DMS153 (cell line): ENCODE measurements at regions not wholly inside any gene's neighbourhood (a gene's known extent, or its start where the extent isn't known, plus 50 kb on each side); places are given as distances from the start of the nearest gene placed in this dataset.
"Not testable (repeated sequence)": the region's sequence is repeated elsewhere in the genome, so short reads cannot be mapped to it uniquely, and the experiment has no call there.

Experiments
- DNase-seq: peaks from one replicate; lab custom pipeline; 2025; lab: John Stamatoyannopoulos, UW

DNA sequence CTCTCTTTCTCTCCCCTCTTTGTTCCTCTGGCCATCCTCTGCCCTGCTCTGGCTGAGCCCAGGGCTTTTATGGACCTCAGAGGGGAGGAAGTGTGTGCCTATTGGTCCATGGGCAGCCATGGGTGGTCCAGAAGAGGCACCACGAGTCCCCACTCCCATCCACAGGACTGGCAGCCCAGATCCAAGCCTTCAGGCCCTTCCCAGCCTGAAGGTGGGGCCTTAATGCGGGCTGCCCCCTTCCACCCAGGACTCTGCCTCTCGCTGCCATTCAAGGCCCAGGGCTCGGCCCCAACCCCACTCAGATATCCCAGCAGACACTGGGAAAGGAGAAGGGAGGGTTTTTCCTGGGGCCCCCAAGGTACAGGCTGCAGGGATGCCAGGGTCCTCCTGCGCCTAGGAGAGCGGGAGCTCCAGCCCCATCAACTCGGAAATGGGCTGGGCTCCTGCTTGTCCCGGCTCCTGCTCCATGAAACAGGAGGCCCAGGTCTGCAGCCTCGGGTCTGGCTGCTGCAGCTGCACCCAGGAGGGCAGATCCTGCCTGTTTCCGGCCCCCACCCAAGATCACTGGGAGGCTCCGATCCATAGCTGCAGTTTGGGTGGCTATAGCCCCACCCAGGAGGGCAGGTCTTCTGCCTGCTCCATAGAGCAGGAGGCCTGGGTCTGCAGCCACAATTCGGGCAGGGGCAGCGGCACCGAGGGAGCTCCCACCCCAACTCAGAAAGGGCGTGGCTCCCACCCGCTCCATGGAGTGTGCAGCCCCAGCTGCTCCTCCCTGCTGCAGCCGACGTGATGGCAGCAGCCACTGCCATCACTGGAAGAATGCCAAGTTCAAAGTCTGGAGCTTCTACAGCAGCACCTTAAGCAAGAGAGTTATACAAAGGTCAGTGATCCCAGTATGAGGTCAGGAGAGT is 116.6 kb upstream of the RBBP8 start:
- DNase-seq = no peak

DNA sequence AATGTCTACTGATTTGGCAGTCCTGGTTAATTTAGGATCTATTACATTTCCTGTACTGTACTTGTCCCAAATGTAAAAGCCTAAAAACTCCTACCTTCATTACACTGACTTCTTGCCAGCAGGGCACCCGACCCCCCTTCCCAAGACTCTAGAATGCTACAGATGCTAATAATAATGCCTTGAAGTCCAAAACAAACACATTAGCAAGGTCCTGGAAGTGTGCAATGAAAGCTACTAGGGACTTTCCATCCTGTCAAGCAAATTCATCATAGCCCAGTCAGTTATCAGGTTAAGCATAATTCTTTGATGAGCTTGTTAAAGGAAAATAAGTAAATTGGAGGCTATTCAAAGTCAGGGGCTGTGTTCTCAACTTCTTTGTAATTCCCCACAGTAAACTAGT is 115.3 kb upstream of the RBBP8 start:
- no peak for DNase-seq

- DNase-seq = no peak
Measured at GRCh38 chr18:22822024-22822423, 111.1 kb upstream of the RBBP8 start.

- DNase-seq = no peak
Measured at GRCh38 chr18:22822841-22823508, 110.2 kb upstream of the RBBP8 start.

DNA sequence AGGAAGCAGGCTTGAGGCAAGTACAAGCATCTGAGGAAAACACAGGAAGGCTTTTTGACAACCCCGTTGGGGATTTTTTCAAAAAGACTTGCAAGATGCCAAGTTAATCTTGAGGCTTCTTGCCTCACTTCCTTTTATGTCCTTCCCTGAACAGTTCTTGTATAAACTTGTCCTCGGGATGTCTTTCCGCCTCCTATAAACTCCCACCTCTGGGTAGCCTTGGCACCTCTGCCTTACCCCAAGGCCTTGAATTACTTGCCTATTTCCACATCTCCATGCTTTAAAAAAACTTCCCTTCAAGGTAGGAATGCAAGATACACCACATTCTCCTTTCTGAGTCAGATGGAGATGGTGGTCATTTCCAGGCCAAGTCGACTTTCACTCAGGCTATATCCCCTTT is 106.4 kb upstream of the RBBP8 start:
- DNase-seq = no peak

GRCh38 chr18:22827216-22827615 is 105.9 kb upstream of the RBBP8 start:
- DNase-seq = no peak

DNA sequence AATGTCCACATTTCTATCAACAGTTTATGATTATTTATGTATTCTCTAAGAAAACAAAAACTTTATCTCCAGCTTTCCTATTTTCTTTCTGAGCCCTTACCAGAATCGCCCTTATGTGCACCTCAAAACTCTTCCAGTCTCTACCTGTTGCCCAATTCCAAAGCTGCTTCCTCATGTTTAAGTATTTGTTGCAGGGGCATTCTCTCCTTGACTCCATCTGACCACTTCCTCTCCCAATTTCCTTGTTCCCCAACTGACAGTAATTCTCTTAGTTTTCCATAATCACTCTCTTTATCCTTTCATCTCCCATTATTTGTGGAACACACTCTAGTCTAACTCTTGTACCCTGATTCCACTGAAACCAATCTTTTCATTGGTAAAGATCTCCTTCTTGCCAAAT is 105.4 kb upstream of the RBBP8 start:
- DNase-seq = no peak

GRCh38 chr18:22828171-22828570 is 105.0 kb upstream of the RBBP8 start:
- no peak for DNase-seq

DNA sequence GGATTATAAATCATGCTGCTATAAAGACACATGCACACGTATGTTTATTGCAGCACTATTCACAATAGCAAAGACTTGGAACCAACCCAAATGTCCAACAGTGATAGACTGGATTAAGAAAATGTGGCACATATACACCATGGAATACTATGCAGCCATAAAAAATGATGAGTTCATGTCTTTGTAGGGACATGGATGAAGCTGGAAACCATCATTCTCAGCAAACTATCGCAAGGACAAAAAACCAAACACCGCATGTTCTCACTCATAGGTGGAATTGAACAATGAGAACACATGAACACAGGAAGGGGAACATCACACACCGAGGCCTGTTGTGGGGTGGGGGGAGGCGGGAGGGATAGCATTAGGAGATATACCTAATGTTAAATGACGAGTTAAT is 104.5 kb upstream of the RBBP8 start:
- not testable (repeated sequence) for DNase-seq

GRCh38 chr18:22829781-22830180 is 103.3 kb upstream of the RBBP8 start:
- peak; percentile 77 for DNase-seq

GRCh38 chr18:22830511-22830910 is 102.6 kb upstream of the RBBP8 start:
- DNase-seq = no peak

DNA sequence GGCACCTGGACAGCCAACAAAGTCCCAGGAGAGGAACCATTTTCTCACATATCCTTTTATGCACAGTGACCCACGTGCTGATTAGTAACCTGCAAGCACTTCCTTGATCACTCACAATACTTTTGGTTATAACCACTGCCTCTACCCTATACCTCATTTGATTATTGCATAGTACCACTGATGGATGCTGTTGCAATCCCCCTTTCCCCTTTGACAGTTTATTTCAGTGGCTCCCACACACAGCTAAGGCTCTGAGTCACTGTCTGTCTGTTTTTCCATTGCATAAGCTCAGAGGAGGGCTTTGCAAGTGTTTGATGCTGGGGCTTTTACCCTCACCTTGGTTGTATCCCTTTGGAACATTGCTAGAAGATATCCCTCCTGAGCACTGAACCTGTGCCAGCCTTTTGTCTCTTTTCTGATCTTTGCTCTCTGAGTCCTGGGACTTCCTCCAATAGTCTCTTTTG is 101.7 kb upstream of the RBBP8 start:
- DNase-seq = no peak

- no peak for DNase-seq
Measured at GRCh38 chr18:22836932-22837331, 96.2 kb upstream of the RBBP8 start.

GRCh38 chr18:22838221-22838620 is 94.9 kb upstream of the RBBP8 start:
- no peak for DNase-seq

DNA sequence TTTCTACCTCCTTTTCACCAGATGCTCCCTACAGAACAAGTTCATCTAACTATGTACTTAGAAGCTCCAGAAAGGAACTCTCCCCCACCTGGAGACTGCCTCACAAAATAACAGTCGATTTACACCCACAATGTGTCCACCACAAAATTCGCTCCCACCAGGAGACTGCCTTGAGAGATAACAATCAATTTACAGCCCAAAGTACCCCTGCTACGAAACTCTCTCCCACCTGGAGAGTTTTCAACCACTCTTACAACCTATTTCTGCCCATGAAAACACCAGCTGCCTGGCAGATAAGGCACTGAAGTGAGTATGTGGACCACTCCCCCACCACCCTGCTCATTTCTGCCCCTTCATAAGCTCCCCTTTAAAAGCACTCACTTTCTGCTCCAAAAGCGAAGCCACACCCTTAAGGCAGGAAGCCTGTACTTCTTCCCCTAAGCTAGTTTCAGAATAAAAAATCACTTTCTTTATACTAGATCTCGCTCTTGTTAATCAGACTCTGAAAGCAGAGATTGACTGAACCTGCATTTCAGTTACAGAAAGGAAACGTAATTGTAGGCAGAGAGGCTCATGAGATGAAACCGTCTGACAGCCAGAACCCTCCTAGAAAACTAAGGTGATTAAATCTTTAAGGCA is 94.4 kb upstream of the RBBP8 start:
- no peak for DNase-seq

DNA sequence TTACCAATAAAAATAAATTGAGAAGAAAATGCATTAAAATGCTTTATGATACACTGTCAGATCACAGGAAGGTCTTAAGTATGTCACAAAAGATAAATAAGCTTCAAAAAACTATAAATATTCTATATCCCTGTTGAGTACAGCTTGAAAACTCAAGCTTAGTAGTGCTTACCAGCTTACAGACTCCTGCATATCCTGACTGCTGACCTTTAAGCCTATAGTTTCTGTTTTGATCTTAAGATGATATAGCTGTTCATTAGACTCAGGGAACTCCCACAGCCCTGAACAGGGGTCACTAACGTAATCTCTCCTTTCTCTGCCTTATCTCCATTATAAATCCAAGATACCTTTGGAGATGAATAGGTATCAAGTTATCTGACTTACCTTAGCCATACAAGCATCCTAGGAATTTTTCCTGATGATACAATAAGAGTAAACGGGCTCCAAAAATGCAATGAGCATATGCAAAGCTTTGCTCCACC is 93.7 kb upstream of the RBBP8 start:
- no peak for DNase-seq

- no peak for DNase-seq
Measured at GRCh38 chr18:22840606-22841144, 92.5 kb upstream of the RBBP8 start.

DNA sequence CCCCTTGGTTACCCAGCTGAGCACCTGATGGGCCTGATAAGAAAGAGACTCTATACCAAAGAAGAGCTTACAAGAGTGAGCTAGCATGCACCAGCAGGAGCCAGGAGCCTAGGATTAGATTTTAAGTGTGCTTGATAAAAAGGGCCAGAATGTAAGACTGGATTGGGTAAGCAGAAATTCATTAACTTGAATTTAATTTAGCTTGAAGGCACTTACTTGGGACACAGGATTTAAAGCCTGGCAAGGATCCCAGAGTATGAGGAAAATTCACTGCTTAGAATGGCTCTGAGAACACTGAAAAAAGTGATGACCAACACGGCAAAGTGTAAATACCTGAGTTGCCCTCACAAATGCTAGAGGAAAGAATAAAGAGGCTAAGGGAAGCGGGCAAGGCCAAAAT is 91.3 kb upstream of the RBBP8 start:
- DNase-seq = no peak

- DNase-seq = no peak
Measured at GRCh38 chr18:22844190-22844589, 88.9 kb upstream of the RBBP8 start.

- no peak for DNase-seq
Measured at GRCh38 chr18:22844628-22845027, 88.5 kb upstream of the RBBP8 start.

DNA sequence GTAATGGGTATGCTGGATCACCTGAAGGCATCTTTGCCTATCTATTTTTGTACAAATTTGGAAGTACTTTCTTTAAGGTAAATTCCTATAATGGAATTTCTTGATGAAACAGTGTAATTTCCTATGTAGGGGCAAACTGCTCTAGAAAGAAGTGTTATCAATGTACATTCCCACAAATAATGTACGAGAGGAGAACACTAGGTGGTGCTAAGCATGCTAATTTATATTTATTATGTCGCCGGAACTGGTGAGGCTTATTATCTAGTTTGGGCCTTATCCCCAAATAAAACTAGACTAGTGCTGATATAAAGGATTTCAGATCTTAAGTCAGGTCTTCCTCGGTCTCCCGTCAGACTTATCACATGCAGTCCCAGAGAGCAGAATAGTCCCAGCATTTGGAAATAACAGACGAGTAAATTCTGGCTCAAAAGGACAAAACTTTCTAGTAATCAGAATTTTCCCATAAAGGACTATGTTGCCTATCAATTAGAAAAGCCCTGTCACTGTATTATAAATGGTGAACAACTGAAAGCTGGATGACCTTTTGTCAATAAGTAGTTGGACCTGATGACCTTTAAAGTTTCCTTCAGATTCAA is 86.9 kb upstream of the RBBP8 start:
- DNase-seq = peak; percentile 44

DNA sequence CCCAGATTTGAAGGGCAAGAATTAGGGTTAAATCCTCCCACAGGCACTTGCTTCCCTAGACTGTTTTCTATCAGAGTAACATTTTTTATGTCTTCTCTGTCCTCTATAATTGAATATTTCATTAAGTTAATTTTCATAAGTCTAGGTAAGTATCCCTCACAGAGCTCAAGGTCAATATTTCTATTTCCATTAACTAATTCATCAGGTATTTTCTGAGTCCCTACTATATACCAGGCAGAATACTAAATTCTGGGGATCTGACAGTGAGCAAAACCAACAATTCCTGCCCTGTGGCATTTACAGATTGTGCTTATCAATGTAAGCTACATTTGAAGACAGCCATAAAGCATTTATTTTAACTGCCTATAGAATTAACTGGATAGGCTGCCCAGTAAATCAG is 86.4 kb upstream of the RBBP8 start:
- no peak for DNase-seq
